ENCODE measurements at regions not wholly inside any gene's neighbourhood (a gene's known extent, or its start where the extent isn't known, plus 50 kb on each side); places are given as distances from the start of the nearest gene placed in this dataset.

DNA sequence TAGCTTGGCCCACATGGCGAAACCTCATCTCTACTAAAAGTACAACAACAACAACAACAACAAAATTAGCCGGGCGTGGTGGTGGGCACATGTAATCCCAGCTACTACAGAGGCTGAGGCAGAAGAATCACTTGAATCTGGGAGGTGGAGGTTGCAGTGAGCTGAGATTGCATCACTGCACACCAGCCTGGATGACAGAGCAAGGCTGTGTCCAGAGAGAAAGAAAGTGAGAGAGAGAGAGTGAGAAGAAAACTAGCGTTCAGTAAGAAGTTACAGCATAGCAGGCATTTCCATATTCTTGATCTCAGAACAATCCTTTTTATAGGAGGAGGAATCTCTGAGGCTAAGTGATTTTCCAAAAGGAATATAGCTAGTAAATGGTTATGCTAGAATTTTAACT lies 1076.1 kb downstream of the AGBL1 start:
- no peak for TF ChIP-seq CTCF (IDR thresholded peaks at IDR 0.05; ENCODE audit: insufficient read depth, low read length, poor library complexity, severe bottlenecking)
- H3K36me3 ChIP-seq (ENCODE audit: control insufficient read depth, insufficient read depth, low read length) = no peaks in the 10 kb centered on the region
- H3K27me3 ChIP-seq (ENCODE audit: control insufficient read depth, insufficient read depth, low read length) = no peaks in the 10 kb centered on the region
- no peak overlapping the region for H3K4me3 ChIP-seq (ENCODE audit: low read depth, low read length)
- DNase-seq (ENCODE audit: low read depth) = no peak

GRCh38 chr15:87154761-87155160 lies 1075.1 kb downstream of the AGBL1 start:
- DNase-seq (ENCODE audit: low read depth) = no peak
- Histone ChIP-seq H3K36me3 (ENCODE audit: control insufficient read depth, insufficient read depth, low read length) (no peaks in the 10 kb centered on the region), H3K4me3 (ENCODE audit: low read depth, low read length) (no peak overlapping the region), H3K27me3 (ENCODE audit: control insufficient read depth, insufficient read depth, low read length) (no peaks in the 10 kb centered on the region)
- TF ChIP-seq CTCF (IDR thresholded peaks at IDR 0.05; ENCODE audit: insufficient read depth, low read length, poor library complexity, severe bottlenecking) = no peak

- Histone ChIP-seq H3K36me3 (ENCODE audit: control insufficient read depth, insufficient read depth, low read length) (no peaks in the 10 kb centered on the region), H3K4me3 (ENCODE audit: low read depth, low read length) (no peak overlapping the region), H3K27me3 (ENCODE audit: control insufficient read depth, insufficient read depth, low read length) (no peaks in the 10 kb centered on the region)
- no peak for DNase-seq (ENCODE audit: low read depth)
- no peak for TF ChIP-seq CTCF (IDR thresholded peaks at IDR 0.05; ENCODE audit: insufficient read depth, low read length, poor library complexity, severe bottlenecking)
Measured at GRCh38 chr15:87151202-87151748, 1071.6 kb downstream of the AGBL1 start.

DNA sequence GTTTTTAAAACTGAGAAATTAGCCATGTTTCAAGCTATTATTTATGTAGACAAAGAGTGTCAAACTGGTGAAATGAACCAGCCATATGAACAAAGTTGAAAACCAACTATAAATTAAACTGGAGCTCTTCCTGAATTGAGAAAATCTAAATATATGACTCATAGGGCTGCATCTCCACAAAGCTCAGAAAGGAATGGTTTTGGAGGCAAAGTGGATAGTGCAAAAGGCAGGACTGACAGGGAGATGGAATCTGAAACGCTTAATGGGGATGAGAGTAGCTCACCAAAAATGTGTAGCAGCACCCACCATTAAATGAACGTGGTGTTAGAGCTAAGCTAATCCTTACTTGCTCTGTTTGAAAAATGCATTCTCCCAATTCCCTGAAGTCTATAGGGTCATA lies 1066.0 kb downstream of the AGBL1 start:
- Histone ChIP-seq H3K36me3 (ENCODE audit: control insufficient read depth, insufficient read depth, low read length) (no peaks in the 10 kb centered on the region), H3K4me3 (ENCODE audit: low read depth, low read length) (no peak overlapping the region), H3K27me3 (ENCODE audit: control insufficient read depth, insufficient read depth, low read length) (no peaks in the 10 kb centered on the region)
- no peak for DNase-seq (ENCODE audit: low read depth)
- no peak for TF ChIP-seq CTCF (IDR thresholded peaks at IDR 0.05; ENCODE audit: insufficient read depth, low read length, poor library complexity, severe bottlenecking)

DNA sequence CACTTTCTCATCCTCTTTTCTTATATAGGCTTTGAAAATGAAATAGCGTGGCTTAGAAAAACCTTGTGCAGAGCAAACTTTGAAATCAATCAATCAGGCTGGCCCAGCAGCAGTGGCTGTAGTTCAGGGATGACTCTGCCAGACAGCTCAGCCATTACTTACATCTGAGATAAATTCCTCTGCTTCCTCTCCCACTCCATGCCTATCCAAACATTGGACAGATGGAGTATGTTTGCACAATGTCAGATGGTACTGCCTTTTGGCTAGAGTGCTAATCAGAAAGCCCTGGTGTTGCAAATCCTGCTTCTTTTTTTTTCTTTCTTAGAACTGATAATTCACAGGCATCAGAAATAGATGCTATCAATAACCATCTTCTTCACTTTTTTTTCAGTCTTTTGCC lies 1065.1 kb downstream of the AGBL1 start:
- no peak for TF ChIP-seq CTCF (IDR thresholded peaks at IDR 0.05; ENCODE audit: insufficient read depth, low read length, poor library complexity, severe bottlenecking)
- Histone ChIP-seq H3K27me3 (ENCODE audit: control insufficient read depth, insufficient read depth, low read length) (no peaks in the 10 kb centered on the region), H3K36me3 (ENCODE audit: control insufficient read depth, insufficient read depth, low read length) (no peaks in the 10 kb centered on the region), H3K4me3 (ENCODE audit: low read depth, low read length) (no peak overlapping the region)
- no peak for DNase-seq (ENCODE audit: low read depth)

DNA sequence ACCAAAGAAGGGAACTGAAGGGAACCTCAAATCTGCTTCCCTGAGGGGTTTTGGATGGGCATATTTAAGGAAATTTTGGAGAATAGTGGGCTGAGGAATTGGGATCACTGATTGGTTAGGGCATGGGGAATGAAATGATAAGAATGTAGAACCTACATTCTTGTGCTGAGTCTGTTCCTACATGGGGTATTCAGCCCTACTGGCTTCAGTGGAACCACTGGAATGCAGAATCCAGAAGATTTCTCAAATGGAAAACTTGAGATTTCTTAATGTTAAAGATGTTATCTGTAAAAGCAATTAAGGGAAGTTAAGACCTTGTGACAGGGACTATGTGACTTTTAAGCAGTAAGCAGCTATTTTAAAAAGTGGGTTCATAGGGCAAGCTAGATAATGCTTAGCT lies 1062.4 kb downstream of the AGBL1 start:
- no peak overlapping the region for H3K4me3 ChIP-seq (ENCODE audit: low read depth, low read length)
- TF ChIP-seq CTCF (IDR thresholded peaks at IDR 0.05; ENCODE audit: insufficient read depth, low read length, poor library complexity, severe bottlenecking) = no peak
- no peak for DNase-seq (ENCODE audit: low read depth)

More for the DNA sequence above, 1062.4 kb downstream of the AGBL1 start:
- Histone ChIP-seq H3K27me3 (ENCODE audit: control insufficient read depth, insufficient read depth, low read length) (no peaks in the 10 kb centered on the region), H3K36me3 (ENCODE audit: control insufficient read depth, insufficient read depth, low read length) (no peaks in the 10 kb centered on the region)

All from kidney epithelial cell (primary cell).